ENCODE measurements at regions not wholly inside any gene's neighbourhood (a gene's known extent, or its start where the extent isn't known, plus 50 kb on each side); places are given as distances from the start of the nearest gene placed in this dataset.

- DNase-seq: no peak
These were observed 162.8 kb downstream of the SREK1 start for GRCh38 chr5:66306844-66307315.

- peak in 1 of 2 donors; percentile 53 for DNase-seq
These were observed 163.6 kb downstream of the SREK1 start for GRCh38 chr5:66307647-66308241.

- DNase-seq: no peak
These were observed 168.2 kb downstream of the SREK1 start for GRCh38 chr5:66312266-66312665.

- DNase-seq: no peak
These were observed 171.7 kb downstream of the SREK1 start for GRCh38 chr5:66315784-66316183.

GRCh38 chr5:66322786-66323528, 178.9 kb downstream of the SREK1 start:
- DNase-seq: no peak

- DNase-seq: no peak
These were observed 179.4 kb downstream of the SREK1 start for GRCh38 chr5:66323529-66323895.

GRCh38 chr5:66324357-66324756, 180.3 kb downstream of the SREK1 start:
- no peak for DNase-seq

GRCh38 chr5:66326276-66326675, 182.2 kb downstream of the SREK1 start:
- no peak for DNase-seq

- DNase-seq: no peak
These were observed 182.9 kb downstream of the SREK1 start for GRCh38 chr5:66327008-66327407.

- DNase-seq: no peak
These were observed 185.0 kb downstream of the SREK1 start for GRCh38 chr5:66329078-66329477.

GRCh38 chr5:66333192-66333591, 189.1 kb downstream of the SREK1 start:
- no peak for DNase-seq

GRCh38 chr5:66337626-66338226, 193.6 kb downstream of the SREK1 start:
- DNase-seq: no peak

- DNase-seq: no peak
These were observed 194.7 kb downstream of the SREK1 start for GRCh38 chr5:66338828-66339227.

GRCh38 chr5:66339896-66340295, 195.8 kb downstream of the SREK1 start:
- no peak for DNase-seq

GRCh38 chr5:66340786-66341185, 196.7 kb downstream of the SREK1 start:
- no peak for DNase-seq

- DNase-seq: no peak
These were observed 198.3 kb downstream of the SREK1 start for GRCh38 chr5:66342341-66342880.

GRCh38 chr5:66343370-66344071, 199.4 kb downstream of the SREK1 start:
- no peak for DNase-seq

GRCh38 chr5:66344544-66344943, 200.4 kb downstream of the SREK1 start:
- DNase-seq: no peak

- DNase-seq: no peak
These were observed 201.2 kb downstream of the SREK1 start for GRCh38 chr5:66345281-66345680.

GRCh38 chr5:66346869-66347268, 202.8 kb downstream of the SREK1 start:
- DNase-seq: no peak

- DNase-seq: no peak
These were observed 204.5 kb downstream of the SREK1 start for GRCh38 chr5:66348387-66349125.

GRCh38 chr5:66351813-66352212, 207.7 kb downstream of the SREK1 start:
- DNase-seq: no peak

GRCh38 chr5:66353186-66353585, 209.1 kb downstream of the SREK1 start:
- DNase-seq: no peak
